ENCODE measurements at regions not wholly inside any gene's neighbourhood (a gene's known extent, or its start where the extent isn't known, plus 50 kb on each side); places are given as distances from the start of the nearest gene placed in this dataset.
A peak's percentile ranks its signal among the peaks of the same experiment; 100 is the strongest.

GRCh38 chr3:5426094-5426883, 238.8 kb downstream of the EDEM1 start (continued):
- TF ChIP-seq LCOR (CRISPR knock-in tag; IDR thresholded peaks at IDR 0.05) (peak; percentile 28; the same call in 1 of the 2 replicates), ZNF79 (CRISPR knock-in tag; IDR thresholded peaks at IDR 0.05; ENCODE audit: low read depth) (no peak), ELF4 (CRISPR knock-in tag; IDR thresholded peaks at IDR 0.05) (0 out of 2 replicates have a peak, but pooled peaks have one; percentile 6), ZNF766 (CRISPR knock-in tag; conservative IDR thresholded peaks at IDR 0.05) (peak; percentile 55; the same call in 1 of the 2 replicates), NR3C1 (CRISPR knock-in tag; IDR thresholded peaks at IDR 0.05) (no peak), XRCC3 (IDR thresholded peaks at IDR 0.05) (no peak), MEIS2 (IDR thresholded peaks at IDR 0.05; ENCODE audit: partially characterized antibody) (peak; percentile 95), ZNF121 (CRISPR knock-in tag; conservative IDR thresholded peaks at IDR 0.05) (no peak), MBD1 (CRISPR knock-in tag; IDR thresholded peaks at IDR 0.05) (0 out of 2 replicates have a peak, but pooled peaks have one; percentile 55), RAD51 (IDR thresholded peaks at IDR 0.05; ENCODE audit: borderline replicate concordance, low read depth) (no peak), ZFP36 (IDR thresholded peaks at IDR 0.05; ENCODE audit: low read depth, low read length, partially characterized antibody) (peak; percentile 17), XRCC5 (IDR thresholded peaks at IDR 0.05; ENCODE audit: low read depth, low read length) (peak; percentile 61; the same call in 1 of the 2 replicates), MAFK (IDR thresholded peaks at IDR 0.05; ENCODE audit: low read length) (peak; percentile 70), POLR3A (IDR thresholded peaks at IDR 0.05; ENCODE audit: borderline replicate concordance, extremely low read depth, insufficient read depth, insufficient read length) (no peak), CREM (IDR thresholded peaks at IDR 0.05; ENCODE audit: low read depth) (peak; percentile 78)
- TF ChIP-seq, protein P1, sequence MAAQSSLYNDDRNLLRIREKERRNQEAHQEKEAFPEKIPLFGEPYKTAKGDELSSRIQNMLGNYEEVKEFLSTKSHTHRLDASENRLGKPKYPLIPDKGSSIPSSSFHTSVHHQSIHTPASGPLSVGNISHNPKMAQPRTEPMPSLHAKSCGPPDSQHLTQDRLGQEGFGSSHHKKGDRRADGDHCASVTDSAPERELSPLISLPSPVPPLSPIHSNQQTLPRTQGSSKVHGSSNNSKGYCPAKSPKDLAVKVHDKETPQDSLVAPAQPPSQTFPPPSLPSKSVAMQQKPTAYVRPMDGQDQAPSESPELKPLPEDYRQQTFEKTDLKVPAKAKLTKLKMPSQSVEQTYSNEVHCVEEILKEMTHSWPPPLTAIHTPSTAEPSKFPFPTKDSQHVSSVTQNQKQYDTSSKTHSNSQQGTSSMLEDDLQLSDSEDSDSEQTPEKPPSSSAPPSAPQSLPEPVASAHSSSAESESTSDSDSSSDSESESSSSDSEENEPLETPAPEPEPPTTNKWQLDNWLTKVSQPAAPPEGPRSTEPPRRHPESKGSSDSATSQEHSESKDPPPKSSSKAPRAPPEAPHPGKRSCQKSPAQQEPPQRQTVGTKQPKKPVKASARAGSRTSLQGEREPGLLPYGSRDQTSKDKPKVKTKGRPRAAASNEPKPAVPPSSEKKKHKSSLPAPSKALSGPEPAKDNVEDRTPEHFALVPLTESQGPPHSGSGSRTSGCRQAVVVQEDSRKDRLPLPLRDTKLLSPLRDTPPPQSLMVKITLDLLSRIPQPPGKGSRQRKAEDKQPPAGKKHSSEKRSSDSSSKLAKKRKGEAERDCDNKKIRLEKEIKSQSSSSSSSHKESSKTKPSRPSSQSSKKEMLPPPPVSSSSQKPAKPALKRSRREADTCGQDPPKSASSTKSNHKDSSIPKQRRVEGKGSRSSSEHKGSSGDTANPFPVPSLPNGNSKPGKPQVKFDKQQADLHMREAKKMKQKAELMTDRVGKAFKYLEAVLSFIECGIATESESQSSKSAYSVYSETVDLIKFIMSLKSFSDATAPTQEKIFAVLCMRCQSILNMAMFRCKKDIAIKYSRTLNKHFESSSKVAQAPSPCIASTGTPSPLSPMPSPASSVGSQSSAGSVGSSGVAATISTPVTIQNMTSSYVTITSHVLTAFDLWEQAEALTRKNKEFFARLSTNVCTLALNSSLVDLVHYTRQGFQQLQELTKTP (IDR thresholded peaks at IDR 0.05; ENCODE audit: low read depth in 1 of 2, partially characterized antibody in 2 of 2), result peak; percentile 42 to 50
- TF ChIP-seq, protein P2, sequence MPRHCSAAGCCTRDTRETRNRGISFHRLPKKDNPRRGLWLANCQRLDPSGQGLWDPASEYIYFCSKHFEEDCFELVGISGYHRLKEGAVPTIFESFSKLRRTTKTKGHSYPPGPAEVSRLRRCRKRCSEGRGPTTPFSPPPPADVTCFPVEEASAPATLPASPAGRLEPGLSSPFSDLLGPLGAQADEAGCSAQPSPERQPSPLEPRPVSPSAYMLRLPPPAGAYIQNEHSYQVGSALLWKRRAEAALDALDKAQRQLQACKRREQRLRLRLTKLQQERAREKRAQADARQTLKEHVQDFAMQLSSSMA (CRISPR knock-in tag; IDR thresholded peaks at IDR 0.05), result no peak
- TF ChIP-seq, protein P3, sequence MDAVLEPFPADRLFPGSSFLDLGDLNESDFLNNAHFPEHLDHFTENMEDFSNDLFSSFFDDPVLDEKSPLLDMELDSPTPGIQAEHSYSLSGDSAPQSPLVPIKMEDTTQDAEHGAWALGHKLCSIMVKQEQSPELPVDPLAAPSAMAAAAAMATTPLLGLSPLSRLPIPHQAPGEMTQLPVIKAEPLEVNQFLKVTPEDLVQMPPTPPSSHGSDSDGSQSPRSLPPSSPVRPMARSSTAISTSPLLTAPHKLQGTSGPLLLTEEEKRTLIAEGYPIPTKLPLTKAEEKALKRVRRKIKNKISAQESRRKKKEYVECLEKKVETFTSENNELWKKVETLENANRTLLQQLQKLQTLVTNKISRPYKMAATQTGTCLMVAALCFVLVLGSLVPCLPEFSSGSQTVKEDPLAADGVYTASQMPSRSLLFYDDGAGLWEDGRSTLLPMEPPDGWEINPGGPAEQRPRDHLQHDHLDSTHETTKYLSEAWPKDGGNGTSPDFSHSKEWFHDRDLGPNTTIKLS (IDR thresholded peaks at IDR 0.05; ENCODE audit: borderline replicate concordance, low read depth), result peak; percentile 51; the same call in 1 of the 2 replicates
- TF ChIP-seq, protein P4, sequence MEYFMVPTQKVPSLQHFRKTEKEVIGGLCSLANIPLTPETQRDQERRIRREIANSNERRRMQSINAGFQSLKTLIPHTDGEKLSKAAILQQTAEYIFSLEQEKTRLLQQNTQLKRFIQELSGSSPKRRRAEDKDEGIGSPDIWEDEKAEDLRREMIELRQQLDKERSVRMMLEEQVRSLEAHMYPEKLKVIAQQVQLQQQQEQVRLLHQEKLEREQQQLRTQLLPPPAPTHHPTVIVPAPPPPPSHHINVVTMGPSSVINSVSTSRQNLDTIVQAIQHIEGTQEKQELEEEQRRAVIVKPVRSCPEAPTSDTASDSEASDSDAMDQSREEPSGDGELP (CRISPR knock-in tag; IDR thresholded peaks at IDR 0.05; ENCODE audit: borderline replicate concordance), result peak; percentile 44; the same call in 1 of the 2 replicates
